WTC11 (cell line): ENCODE measurements at regions not wholly inside any gene's neighbourhood (a gene's known extent, or its start where the extent isn't known, plus 50 kb on each side); places are given as distances from the start of the nearest gene placed in this dataset.

Experiments
- ATAC-seq: fragments of 200-7000 bp; cut with Tn5 transposase; 2 replicates; pipeline ENCODE4 v1.10.0; 2021; ENCODE audit warnings: mild to moderate bottlenecking, moderate library complexity
- CTCF ChIA-PET: fragments of 300-600 bp; sonication (Branson Sonifier 250); formaldehyde crosslinking; loops from one replicate; lab custom pipeline; 2021; ENCODE audit warnings: antibody characterized with exemption; lab: Charles Lee
- POLR2A ChIA-PET: fragments of 350-600 bp; sonication (Branson Sonifier 250); formaldehyde crosslinking; loops from one replicate; lab custom pipeline; 2021; ENCODE audit warnings: antibody characterized with exemption; lab: Charles Lee
- DNase-seq: peaks from one replicate; pipeline ENCODE4 v3.0.0; 2021; ENCODE audit warnings: low spot score
- H3K27ac Mint-ChIP-seq: 2 replicates; pipeline ENCODE4 v1.8.0; 2021; ENCODE audit warnings: mixed read lengths
- H3K27me3 Mint-ChIP-seq: 2 replicates; pipeline ENCODE4 v1.8.0; 2021; ENCODE audit warnings: low read depth, mild to moderate bottlenecking, moderate library complexity, mixed read lengths
- H3K36me3 Mint-ChIP-seq: 2 replicates; pipeline ENCODE4 v1.8.0; 2021; ENCODE audit warnings: mixed read lengths
- H3K4me1 Mint-ChIP-seq: 2 replicates; pipeline ENCODE4 v1.8.0; 2022; ENCODE audit warnings: mixed read lengths
- H3K4me3 Mint-ChIP-seq: 2 replicates; pipeline ENCODE4 v1.8.0; 2021; ENCODE audit warnings: mild to moderate bottlenecking, moderate library complexity, mixed read lengths
- H3K9me3 Mint-ChIP-seq: 2 replicates; pipeline ENCODE4 v1.8.0; 2021; ENCODE audit warnings: mixed read lengths
- FOXP1 ChIP-seq: sonication (generic); formaldehyde crosslinking; IDR thresholded peaks from 2 replicates; pipeline ENCODE4 v1.8.0; 2022; ENCODE audit warnings: missing genetic modification reagents, mild to moderate bottlenecking, moderate library complexity, borderline replicate concordance
- IRF2 ChIP-seq: sonication (generic); formaldehyde crosslinking; IDR thresholded peaks from 2 replicates; pipeline ENCODE4 v1.8.0; 2022; ENCODE audit warnings: low read depth, missing genetic modification reagents, borderline replicate concordance
- JUN ChIP-seq: sonication (generic); formaldehyde crosslinking; IDR thresholded peaks from 2 replicates; pipeline ENCODE4 v1.8.0; 2023; ENCODE audit warnings: mild to moderate bottlenecking, missing genetic modification reagents
- NFE2L1 ChIP-seq: sonication (generic); formaldehyde crosslinking; IDR thresholded peaks from 2 replicates; pipeline ENCODE4 v1.8.1; 2023; ENCODE audit warnings: missing genetic modification reagents
- SOX15 ChIP-seq: fragments of 250-450 bp; sonication (Bioruptor Pico); IDR thresholded peaks from 2 replicates; pipeline ENCODE4 v1.9.0; 2021; ENCODE audit warnings: mild to moderate bottlenecking
- TCF7 ChIP-seq: sonication (generic); formaldehyde crosslinking; IDR thresholded peaks from 2 replicates; pipeline ENCODE4 v1.8.0; 2022; ENCODE audit warnings: mild to moderate bottlenecking, low read depth, missing genetic modification reagents, moderate library complexity
- TP53 ChIP-seq: sonication (generic); formaldehyde crosslinking; IDR thresholded peaks from 2 replicates; pipeline ENCODE4 v1.8.1; 2023; ENCODE audit warnings: mild to moderate bottlenecking, missing genetic modification reagents
- ZNF317 ChIP-seq: sonication (generic); formaldehyde crosslinking; IDR thresholded peaks from 2 replicates; pipeline ENCODE4 v1.8.1; 2023; ENCODE audit warnings: low read depth, mild to moderate bottlenecking, moderate library complexity, missing genetic modification reagents, borderline replicate concordance
- ZNF423 ChIP-seq: fragments of 250-450 bp; sonication (Bioruptor Pico); IDR thresholded peaks from 2 replicates; pipeline ENCODE4 v2.1.2; 2022; ENCODE audit warnings: mild to moderate bottlenecking, moderate library complexity
- TF ChIP-seq, protein P1 (sequence below): sonication (generic); formaldehyde crosslinking; IDR thresholded peaks from 2 replicates; pipeline ENCODE4 v1.8.1; 2022; ENCODE audit warnings: missing genetic modification reagents, borderline replicate concordance
- TF ChIP-seq, protein P2 (sequence below): sonication (generic); formaldehyde crosslinking; IDR thresholded peaks from 2 replicates; pipeline ENCODE4 v1.8.1; 2023; ENCODE audit warnings: mild to moderate bottlenecking, missing genetic modification reagents
- TF ChIP-seq, protein P3 (sequence below): sonication (generic); formaldehyde crosslinking; IDR thresholded peaks from 2 replicates; pipeline ENCODE4 v1.8.0; 2022; ENCODE audit warnings: mild to moderate bottlenecking, missing genetic modification reagents
- TF ChIP-seq, protein P4 (sequence below): sonication (generic); formaldehyde crosslinking; IDR thresholded peaks from 2 replicates; pipeline ENCODE4 v1.8.0; 2022; ENCODE audit warnings: missing genetic modification reagents
- TF ChIP-seq, protein P5 (sequence below): sonication (generic); formaldehyde crosslinking; IDR thresholded peaks from 2 replicates; pipeline ENCODE4 v1.8.0; 2022; ENCODE audit warnings: mild to moderate bottlenecking, missing genetic modification reagents
- TF ChIP-seq, protein P6 (sequence below): fragments of 200-600 bp; IDR thresholded peaks from 2 replicates; pipeline ENCODE4 v1.8.0; 2022; ENCODE audit warnings: antibody characterized with exemption
- TF ChIP-seq, protein P7 (sequence below): sonication (generic); formaldehyde crosslinking; IDR thresholded peaks from 2 replicates; pipeline ENCODE4 v1.8.0; 2022; ENCODE audit warnings: mild to moderate bottlenecking, missing genetic modification reagents
- TF ChIP-seq, protein P8 (sequence below): sonication (generic); formaldehyde crosslinking; IDR thresholded peaks from 2 replicates; pipeline ENCODE4 v1.8.0; 2023; ENCODE audit warnings: missing genetic modification reagents
- TF ChIP-seq, protein P9 (sequence below): sonication (generic); formaldehyde crosslinking; IDR thresholded peaks from 2 replicates; pipeline ENCODE4 v1.8.1; 2023; ENCODE audit warnings: mild to moderate bottlenecking, missing genetic modification reagents, moderate library complexity
- TF ChIP-seq, protein P10 (sequence below): fragments of 250-450 bp; sonication (Bioruptor Pico); IDR thresholded peaks from 2 replicates; pipeline ENCODE4 v1.8.0; 2021; ENCODE audit warnings: mild to moderate bottlenecking

DNA sequence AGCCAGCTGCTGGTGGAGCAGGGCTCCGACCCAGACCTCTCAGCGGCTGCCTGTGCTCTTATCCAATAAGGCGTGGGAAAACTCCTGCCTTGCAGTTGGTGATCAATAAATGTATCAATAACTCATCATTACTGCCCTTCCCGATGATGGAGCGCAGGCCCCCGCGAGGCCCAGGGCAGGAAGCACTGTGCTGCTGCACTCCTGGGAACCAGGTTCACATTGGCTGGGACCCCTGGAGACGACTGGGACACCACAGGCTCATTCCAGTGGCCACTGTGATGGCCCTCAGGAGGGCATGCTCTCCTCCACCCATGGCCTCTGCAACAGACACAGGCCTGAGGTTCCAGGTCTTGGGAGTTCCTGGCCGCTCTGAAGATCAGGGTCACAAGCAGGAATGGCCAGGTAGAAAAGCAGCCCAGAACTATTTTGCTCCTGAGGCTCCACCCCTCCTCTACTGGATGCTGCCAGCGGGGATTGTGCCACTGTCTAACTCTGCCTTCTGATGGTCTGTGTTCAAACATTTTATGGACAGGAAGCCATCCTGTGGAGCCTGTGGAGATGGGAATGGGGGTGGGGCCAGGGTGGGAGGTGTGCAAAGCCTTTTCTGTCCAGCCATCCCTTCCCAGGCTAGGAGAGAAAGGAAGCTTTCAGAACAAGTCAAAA lies 287.4 kb upstream of the ZMIZ1 start:
- no peak overlapping the region for H3K4me3 Mint-ChIP-seq
- H3K4me1 Mint-ChIP-seq, result peaks cover 3% of the 10 kb centered on the region
- ChIA-PET POLR2A (no interaction called here), CTCF (no interaction called here)
- TF ChIP-seq, protein P1, sequence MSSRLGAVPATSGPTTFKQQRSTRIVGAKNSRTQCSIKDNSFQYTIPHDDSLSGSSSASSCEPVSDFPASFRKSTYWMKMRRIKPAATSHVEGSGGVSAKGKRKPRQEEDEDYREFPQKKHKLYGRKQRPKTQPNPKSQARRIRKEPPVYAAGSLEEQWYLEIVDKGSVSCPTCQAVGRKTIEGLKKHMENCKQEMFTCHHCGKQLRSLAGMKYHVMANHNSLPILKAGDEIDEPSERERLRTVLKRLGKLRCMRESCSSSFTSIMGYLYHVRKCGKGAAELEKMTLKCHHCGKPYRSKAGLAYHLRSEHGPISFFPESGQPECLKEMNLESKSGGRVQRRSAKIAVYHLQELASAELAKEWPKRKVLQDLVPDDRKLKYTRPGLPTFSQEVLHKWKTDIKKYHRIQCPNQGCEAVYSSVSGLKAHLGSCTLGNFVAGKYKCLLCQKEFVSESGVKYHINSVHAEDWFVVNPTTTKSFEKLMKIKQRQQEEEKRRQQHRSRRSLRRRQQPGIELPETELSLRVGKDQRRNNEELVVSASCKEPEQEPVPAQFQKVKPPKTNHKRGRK (CRISPR knock-in tag), result no peak
- TF ChIP-seq, protein P2, sequence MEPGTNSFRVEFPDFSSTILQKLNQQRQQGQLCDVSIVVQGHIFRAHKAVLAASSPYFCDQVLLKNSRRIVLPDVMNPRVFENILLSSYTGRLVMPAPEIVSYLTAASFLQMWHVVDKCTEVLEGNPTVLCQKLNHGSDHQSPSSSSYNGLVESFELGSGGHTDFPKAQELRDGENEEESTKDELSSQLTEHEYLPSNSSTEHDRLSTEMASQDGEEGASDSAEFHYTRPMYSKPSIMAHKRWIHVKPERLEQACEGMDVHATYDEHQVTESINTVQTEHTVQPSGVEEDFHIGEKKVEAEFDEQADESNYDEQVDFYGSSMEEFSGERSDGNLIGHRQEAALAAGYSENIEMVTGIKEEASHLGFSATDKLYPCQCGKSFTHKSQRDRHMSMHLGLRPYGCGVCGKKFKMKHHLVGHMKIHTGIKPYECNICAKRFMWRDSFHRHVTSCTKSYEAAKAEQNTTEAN (CRISPR knock-in tag), result no peak
- no peak for TF ChIP-seq TP53
- TF ChIP-seq, protein P3, sequence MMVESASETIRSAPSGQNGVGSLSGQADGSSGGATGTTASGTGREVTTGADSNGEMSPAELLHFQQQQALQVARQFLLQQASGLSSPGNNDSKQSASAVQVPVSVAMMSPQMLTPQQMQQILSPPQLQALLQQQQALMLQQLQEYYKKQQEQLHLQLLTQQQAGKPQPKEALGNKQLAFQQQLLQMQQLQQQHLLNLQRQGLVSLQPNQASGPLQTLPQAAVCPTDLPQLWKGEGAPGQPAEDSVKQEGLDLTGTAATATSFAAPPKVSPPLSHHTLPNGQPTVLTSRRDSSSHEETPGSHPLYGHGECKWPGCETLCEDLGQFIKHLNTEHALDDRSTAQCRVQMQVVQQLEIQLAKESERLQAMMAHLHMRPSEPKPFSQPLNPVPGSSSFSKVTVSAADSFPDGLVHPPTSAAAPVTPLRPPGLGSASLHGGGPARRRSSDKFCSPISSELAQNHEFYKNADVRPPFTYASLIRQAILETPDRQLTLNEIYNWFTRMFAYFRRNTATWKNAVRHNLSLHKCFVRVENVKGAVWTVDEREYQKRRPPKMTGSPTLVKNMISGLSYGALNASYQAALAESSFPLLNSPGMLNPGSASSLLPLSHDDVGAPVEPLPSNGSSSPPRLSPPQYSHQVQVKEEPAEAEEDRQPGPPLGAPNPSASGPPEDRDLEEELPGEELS, result no peak
- TF ChIP-seq, protein P4, sequence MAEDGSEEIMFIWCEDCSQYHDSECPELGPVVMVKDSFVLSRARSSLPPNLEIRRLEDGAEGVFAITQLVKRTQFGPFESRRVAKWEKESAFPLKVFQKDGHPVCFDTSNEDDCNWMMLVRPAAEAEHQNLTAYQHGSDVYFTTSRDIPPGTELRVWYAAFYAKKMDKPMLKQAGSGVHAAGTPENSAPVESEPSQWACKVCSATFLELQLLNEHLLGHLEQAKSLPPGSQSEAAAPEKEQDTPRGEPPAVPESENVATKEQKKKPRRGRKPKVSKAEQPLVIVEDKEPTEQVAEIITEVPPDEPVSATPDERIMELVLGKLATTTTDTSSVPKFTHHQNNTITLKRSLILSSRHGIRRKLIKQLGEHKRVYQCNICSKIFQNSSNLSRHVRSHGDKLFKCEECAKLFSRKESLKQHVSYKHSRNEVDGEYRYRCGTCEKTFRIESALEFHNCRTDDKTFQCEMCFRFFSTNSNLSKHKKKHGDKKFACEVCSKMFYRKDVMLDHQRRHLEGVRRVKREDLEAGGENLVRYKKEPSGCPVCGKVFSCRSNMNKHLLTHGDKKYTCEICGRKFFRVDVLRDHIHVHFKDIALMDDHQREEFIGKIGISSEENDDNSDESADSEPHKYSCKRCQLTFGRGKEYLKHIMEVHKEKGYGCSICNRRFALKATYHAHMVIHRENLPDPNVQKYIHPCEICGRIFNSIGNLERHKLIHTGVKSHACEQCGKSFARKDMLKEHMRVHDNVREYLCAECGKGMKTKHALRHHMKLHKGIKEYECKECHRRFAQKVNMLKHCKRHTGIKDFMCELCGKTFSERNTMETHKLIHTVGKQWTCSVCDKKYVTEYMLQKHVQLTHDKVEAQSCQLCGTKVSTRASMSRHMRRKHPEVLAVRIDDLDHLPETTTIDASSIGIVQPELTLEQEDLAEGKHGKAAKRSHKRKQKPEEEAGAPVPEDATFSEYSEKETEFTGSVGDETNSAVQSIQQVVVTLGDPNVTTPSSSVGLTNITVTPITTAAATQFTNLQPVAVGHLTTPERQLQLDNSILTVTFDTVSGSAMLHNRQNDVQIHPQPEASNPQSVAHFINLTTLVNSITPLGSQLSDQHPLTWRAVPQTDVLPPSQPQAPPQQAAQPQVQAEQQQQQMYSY (CRISPR knock-in tag), result no peak
- TF ChIP-seq, protein P5, sequence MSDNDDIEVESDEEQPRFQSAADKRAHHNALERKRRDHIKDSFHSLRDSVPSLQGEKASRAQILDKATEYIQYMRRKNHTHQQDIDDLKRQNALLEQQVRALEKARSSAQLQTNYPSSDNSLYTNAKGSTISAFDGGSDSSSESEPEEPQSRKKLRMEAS (CRISPR knock-in tag), result no peak
- TF ChIP-seq, protein P6, sequence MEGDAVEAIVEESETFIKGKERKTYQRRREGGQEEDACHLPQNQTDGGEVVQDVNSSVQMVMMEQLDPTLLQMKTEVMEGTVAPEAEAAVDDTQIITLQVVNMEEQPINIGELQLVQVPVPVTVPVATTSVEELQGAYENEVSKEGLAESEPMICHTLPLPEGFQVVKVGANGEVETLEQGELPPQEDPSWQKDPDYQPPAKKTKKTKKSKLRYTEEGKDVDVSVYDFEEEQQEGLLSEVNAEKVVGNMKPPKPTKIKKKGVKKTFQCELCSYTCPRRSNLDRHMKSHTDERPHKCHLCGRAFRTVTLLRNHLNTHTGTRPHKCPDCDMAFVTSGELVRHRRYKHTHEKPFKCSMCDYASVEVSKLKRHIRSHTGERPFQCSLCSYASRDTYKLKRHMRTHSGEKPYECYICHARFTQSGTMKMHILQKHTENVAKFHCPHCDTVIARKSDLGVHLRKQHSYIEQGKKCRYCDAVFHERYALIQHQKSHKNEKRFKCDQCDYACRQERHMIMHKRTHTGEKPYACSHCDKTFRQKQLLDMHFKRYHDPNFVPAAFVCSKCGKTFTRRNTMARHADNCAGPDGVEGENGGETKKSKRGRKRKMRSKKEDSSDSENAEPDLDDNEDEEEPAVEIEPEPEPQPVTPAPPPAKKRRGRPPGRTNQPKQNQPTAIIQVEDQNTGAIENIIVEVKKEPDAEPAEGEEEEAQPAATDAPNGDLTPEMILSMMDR, result no peak
- no peak for TF ChIP-seq SOX15 (CRISPR knock-in tag)
- TF ChIP-seq, protein P7, sequence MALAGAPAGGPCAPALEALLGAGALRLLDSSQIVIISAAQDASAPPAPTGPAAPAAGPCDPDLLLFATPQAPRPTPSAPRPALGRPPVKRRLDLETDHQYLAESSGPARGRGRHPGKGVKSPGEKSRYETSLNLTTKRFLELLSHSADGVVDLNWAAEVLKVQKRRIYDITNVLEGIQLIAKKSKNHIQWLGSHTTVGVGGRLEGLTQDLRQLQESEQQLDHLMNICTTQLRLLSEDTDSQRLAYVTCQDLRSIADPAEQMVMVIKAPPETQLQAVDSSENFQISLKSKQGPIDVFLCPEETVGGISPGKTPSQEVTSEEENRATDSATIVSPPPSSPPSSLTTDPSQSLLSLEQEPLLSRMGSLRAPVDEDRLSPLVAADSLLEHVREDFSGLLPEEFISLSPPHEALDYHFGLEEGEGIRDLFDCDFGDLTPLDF (CRISPR knock-in tag), result no peak
- H3K27ac Mint-ChIP-seq, result no peak overlapping the region
- DNase-seq, result no peak
- H3K27me3 Mint-ChIP-seq, result peaks cover 5% of the 10 kb centered on the region
- peaks cover 22% of the 10 kb centered on the region for H3K9me3 Mint-ChIP-seq
- no peak for ATAC-seq
- peaks cover 6% of the 10 kb centered on the region for H3K36me3 Mint-ChIP-seq

DNA sequence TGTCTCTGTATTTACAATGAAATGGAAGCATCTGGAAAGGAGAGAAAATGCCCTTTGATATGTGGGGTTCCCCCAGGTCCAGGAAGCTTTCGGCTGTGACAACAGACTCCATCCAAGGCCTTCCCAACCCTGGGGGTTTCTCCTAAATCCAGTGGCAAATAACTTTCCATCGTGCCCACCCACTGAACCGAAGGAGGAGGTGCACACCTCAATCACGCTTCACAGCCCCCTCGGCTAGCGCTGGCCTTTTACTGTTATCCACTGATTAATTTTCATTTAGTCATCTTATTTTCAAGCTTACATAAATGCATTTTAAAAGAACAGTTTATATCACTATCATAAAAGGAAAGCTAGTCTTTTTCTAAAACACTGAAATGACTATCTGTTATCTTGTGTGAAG lies 286.8 kb upstream of the ZMIZ1 start:
- peaks cover 6% of the 10 kb centered on the region for H3K36me3 Mint-ChIP-seq
- ATAC-seq (no peak), DNase-seq (no peak)
- peaks cover 5% of the 10 kb centered on the region for H3K27me3 Mint-ChIP-seq
- no peaks in the 10 kb centered on the region; the same call in 1 of the 2 replicates for H3K4me1 Mint-ChIP-seq
- ChIA-PET POLR2A (no interaction called here), CTCF (interaction anchor here (0.9 kb wide), 1 partner anchor 413 kb away, joined by 4 read pairs; no protein-coding TSS in a partner anchor)
- H3K27ac Mint-ChIP-seq, result no peak overlapping the region
- H3K9me3 Mint-ChIP-seq, result peaks cover 22% of the 10 kb centered on the region
- no peak overlapping the region for H3K4me3 Mint-ChIP-seq
- TF ChIP-seq, protein P8, sequence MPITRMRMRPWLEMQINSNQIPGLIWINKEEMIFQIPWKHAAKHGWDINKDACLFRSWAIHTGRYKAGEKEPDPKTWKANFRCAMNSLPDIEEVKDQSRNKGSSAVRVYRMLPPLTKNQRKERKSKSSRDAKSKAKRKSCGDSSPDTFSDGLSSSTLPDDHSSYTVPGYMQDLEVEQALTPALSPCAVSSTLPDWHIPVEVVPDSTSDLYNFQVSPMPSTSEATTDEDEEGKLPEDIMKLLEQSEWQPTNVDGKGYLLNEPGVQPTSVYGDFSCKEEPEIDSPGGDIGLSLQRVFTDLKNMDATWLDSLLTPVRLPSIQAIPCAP (CRISPR knock-in tag), result no peak
- TF ChIP-seq TCF7 (CRISPR knock-in tag) (no peak), JUN (CRISPR knock-in tag) (no peak), ZNF423 (CRISPR knock-in tag) (no peak), IRF2 (no peak), ZNF317 (CRISPR knock-in tag) (no peak), FOXP1 (CRISPR knock-in tag) (no peak), NFE2L1 (CRISPR knock-in tag) (no peak)
- TF ChIP-seq, protein P9, sequence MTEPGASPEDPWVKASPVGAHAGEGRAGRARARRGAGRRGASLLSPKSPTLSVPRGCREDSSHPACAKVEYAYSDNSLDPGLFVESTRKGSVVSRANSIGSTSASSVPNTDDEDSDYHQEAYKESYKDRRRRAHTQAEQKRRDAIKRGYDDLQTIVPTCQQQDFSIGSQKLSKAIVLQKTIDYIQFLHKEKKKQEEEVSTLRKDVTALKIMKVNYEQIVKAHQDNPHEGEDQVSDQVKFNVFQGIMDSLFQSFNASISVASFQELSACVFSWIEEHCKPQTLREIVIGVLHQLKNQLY (CRISPR knock-in tag), result no peak
- TF ChIP-seq, protein P10, sequence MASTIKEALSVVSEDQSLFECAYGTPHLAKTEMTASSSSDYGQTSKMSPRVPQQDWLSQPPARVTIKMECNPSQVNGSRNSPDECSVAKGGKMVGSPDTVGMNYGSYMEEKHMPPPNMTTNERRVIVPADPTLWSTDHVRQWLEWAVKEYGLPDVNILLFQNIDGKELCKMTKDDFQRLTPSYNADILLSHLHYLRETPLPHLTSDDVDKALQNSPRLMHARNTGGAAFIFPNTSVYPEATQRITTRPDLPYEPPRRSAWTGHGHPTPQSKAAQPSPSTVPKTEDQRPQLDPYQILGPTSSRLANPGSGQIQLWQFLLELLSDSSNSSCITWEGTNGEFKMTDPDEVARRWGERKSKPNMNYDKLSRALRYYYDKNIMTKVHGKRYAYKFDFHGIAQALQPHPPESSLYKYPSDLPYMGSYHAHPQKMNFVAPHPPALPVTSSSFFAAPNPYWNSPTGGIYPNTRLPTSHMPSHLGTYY (CRISPR knock-in tag), result no peak
